ENCODE measurements at regions not wholly inside any gene's neighbourhood (a gene's known extent, or its start where the extent isn't known, plus 50 kb on each side); places are given as distances from the start of the nearest gene placed in this dataset.
"Not testable (repeated sequence)": the region's sequence is repeated elsewhere in the genome, so short reads cannot be mapped to it uniquely, and the experiment has no call there.

- in situ Hi-C loops (cut with HindIII; ENCODE audit: low sequenced_read_pairs): no loop called here
- DNase-seq (ENCODE audit: low spot score): no peak
Observed at GRCh38 chrX:121165930-121166359, 118.5 kb downstream of the GLUD2 start.

DNA sequence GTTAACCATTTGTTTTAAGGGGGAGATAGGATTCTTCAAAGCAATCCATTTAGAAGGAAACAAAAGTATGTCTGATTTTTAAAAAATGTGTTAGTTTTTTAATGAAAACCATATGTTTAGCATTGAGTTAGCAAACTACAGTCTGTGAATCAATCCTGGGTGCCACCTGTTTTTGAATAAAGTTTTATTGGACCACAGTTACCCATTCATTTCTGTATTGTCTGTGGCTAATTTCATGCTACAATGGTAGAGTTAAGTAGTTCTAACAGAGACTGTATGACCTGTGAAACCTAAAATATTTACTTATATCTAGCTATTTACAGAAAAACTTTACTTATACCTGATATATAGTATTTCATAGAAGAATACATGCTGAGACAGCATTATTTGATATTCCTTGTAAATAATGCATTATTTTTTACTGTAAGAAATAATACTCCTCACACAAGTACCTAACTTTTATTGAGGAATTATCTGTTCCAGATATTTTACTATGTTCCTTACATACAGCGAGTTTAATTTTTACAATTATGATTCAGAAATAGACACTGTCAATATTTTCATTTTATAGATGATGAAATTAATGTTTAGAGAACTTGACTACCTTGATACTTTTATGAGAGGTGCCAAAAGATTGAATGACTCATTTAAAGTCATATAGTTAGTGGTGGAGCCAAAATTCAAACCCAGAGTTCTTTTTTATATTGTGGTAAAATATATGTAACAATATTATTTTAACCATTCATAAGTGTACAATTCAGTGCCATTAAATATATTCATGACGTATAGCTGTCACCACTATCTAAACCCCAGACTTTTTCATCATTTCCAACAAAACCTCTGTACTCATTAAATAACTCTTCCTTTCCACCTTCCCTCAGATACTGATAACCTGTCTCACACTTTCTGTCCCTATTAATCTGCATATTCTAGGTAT is 122.0 kb downstream of the GLUD2 start:
- no peak for DNase-seq (ENCODE audit: low spot score)
- in situ Hi-C loops (cut with HindIII; ENCODE audit: low sequenced_read_pairs): no loop called here

- no peak for DNase-seq (ENCODE audit: low spot score)
- in situ Hi-C loops (cut with HindIII; ENCODE audit: low sequenced_read_pairs): no loop called here
Observed at GRCh38 chrX:121172703-121173102, 125.3 kb downstream of the GLUD2 start.

DNA sequence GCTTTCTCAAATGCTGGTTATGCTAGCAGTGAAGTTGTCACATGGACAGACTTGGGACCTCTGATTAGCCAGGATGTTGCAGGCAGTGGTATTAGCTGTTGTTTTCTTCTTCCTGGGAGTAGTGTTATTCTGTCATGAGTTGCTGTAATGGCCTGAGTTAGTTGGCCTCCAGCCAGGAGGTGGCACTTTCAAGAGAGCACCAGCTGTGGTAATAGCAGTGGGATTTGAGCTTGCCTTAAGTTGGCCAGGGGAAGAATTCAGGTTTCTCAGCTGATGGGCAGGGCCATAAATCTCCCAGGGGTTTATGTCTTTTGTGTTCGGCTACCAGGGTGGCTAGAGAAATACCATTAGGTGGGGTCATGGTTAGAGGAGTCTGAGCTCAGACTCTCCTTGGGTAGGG is 132.6 kb downstream of the GLUD2 start:
- no peak for DNase-seq (ENCODE audit: low spot score)
- in situ Hi-C loops (cut with HindIII; ENCODE audit: low sequenced_read_pairs): no loop called here

GRCh38 chrX:121191779-121192178 is 144.4 kb downstream of the GLUD2 start:
- in situ Hi-C loops (cut with HindIII; ENCODE audit: low sequenced_read_pairs): no loop called here
- DNase-seq (ENCODE audit: low spot score): no peak

DNA sequence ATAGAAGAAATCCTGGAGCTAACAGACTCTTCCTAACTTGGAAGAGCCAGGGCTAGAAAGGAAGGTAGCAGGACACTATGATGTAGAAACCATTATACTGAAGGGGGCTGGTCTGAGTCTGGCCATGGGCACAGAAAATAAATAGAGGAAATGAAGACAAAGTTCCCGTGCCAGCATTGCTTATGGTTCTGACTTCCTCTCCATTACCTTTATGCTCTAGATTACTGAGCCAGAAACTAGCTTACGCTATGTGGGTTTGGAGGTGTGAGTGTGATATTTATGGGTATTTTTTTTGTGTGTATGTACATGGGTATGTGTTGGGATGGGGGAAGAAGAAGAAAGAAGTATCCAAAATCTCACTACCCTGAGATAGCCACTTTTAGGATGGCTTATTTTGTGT is 148.3 kb downstream of the GLUD2 start:
- no peak for DNase-seq (ENCODE audit: low spot score)
- in situ Hi-C loops (cut with HindIII; ENCODE audit: low sequenced_read_pairs): no loop called here

DNA sequence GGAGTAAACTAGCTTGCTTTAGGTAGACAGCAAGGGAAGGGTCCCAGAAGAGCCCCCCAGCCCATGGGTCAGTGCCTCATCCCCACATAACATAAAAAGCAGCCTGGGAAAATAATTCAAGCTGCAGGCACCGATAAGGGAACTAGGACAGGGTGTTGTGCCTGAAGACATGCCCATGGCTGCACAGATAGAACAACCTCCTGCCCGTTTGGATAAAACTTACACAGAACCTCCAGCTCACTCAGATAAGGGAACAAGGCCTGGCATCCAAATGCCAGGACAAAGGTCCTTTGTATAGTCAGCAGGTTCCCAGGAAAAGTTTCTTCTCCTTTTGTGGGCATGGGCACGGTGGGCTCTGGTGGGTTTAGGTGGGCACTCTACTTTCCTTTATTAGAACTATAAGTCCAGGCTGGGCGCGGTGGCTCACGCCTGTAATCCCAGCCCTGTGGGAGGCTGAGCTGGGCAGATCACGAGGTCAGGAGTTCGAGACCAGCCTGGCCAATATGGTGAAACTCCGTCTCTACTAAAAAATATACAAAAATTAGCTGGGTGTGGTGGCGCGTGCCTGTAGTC is 149.5 kb downstream of the GLUD2 start:
- in situ Hi-C loops (cut with HindIII; ENCODE audit: low sequenced_read_pairs); DNase-seq (ENCODE audit: low spot score): not testable (repeated sequence)

GRCh38 chrX:121208563-121208962 is 161.2 kb downstream of the GLUD2 start:
- DNase-seq (ENCODE audit: low spot score): no peak
- in situ Hi-C loops (cut with HindIII; ENCODE audit: low sequenced_read_pairs): no loop called here

DNA sequence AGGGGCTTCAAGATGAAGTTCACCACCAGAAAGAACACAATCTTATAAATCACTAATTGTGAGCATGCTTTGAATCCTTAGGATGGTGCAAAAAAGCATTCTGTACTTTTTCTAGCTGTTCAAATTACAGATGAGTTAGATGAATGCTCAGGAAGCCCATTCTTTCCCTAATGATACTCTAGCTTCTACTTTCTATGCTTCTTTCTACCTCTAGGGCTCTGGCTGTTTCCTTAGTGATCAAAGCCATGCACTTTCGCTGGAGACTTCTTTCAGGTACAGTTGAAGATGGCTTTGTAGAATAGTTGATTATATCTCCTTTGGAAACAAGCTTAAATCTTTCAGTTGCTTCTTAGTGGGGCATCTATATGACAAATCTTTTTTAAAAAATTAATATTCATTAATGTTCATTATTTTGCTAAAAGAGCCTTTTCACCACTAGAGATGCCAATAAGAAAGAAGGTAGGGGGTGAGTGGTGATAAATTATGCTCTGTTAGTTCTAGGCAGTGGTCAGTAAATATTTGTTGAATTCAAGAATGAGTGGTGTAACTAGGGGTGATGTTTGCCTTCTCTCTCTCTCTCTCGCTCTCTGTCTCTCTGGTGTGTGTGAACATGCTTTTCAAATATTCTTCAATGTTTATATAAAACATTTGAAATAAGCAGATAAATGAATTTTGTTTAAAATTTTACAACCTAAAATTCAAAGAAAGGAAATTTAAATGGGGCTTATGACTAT is 169.4 kb downstream of the GLUD2 start:
- in situ Hi-C loops (cut with HindIII; ENCODE audit: low sequenced_read_pairs): no loop called here

GRCh38 chrX:121221322-121221977 is 174.0 kb downstream of the GLUD2 start:
- DNase-seq (ENCODE audit: low spot score): no peak
- in situ Hi-C loops (cut with HindIII; ENCODE audit: low sequenced_read_pairs): no loop called here

More for the DNA sequence above, 169.4 kb downstream of the GLUD2 start:
- DNase-seq (ENCODE audit: low spot score): no peak

DNA sequence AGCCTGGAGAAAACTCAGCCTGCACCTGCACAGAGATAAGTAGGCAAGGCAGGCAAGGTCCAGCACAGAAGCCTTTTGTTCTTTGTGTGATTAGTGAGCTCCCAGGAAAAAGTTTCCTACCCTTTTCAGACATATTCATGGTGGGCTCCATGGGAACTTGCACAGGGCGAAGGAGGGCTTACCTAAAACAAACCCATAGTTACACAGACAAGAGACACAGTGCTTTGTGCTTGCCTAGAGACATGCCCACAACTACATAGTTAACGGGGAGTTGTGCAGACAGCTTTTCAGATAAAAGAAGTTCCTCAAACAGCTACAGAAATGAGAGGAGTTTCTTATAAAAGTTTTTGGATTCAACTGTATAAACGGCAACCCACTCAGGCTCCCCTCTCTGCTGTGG is 180.5 kb downstream of the GLUD2 start:
- no peak for DNase-seq (ENCODE audit: low spot score)
- in situ Hi-C loops (cut with HindIII; ENCODE audit: low sequenced_read_pairs): no loop called here

- in situ Hi-C loops (cut with HindIII; ENCODE audit: low sequenced_read_pairs): no loop called here
Observed at GRCh38 chrX:121231566-121232358, 184.4 kb downstream of the GLUD2 start.

GRCh38 chrX:121236040-121236439 is 188.6 kb downstream of the GLUD2 start:
- no peak for DNase-seq (ENCODE audit: low spot score)
- in situ Hi-C loops (cut with HindIII; ENCODE audit: low sequenced_read_pairs): no loop called here

More at GRCh38 chrX:121231566-121232358, 184.4 kb downstream of the GLUD2 start:
- DNase-seq (ENCODE audit: low spot score): no peak

DNA sequence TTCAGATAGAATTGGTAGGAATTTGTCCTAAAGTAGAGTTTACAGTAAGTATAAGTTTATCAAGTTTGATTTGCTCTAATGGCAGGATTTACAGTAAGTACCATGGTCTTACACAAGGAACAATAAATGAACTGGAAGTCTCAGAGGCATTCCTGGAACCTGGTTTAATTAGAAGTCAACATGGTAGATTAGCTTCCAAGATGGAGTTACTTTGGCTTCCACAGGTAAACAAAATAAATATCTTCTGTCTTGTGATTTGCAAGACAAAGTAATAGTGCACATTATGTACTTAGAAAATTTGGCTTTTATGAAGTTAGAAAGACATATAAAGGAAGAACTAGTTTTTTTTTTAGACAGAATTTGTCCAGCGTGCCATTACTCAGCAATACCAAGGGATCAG is 190.7 kb downstream of the GLUD2 start:
- in situ Hi-C loops (cut with HindIII; ENCODE audit: low sequenced_read_pairs): no loop called here
- DNase-seq (ENCODE audit: low spot score): no peak

DNA sequence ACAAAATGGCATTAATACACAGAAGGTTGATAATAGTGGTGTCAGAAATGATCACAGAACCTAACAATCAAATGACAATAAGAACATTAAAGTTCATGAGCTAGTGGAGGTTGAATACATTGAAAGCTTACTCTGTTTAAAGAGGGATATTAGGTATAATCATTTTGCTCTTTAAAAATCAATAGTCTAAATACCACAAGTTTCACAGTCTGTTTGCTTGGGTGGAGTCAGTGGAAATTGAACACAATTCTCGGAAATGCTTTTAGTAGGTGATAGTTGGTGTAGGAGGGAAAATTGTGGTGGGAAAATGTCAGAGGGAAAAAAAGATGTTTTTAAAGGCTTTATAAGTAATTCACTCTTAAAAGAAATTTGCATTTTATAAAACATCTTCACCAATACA is 197.1 kb downstream of the GLUD2 start:
- in situ Hi-C loops (cut with HindIII; ENCODE audit: low sequenced_read_pairs): no loop called here
- no peak for DNase-seq (ENCODE audit: low spot score)

GRCh38 chrX:121245763-121246162 is 198.4 kb downstream of the GLUD2 start:
- in situ Hi-C loops (cut with HindIII; ENCODE audit: low sequenced_read_pairs): no loop called here
- no peak for DNase-seq (ENCODE audit: low spot score)

- DNase-seq (ENCODE audit: low spot score): no peak
- in situ Hi-C loops (cut with HindIII; ENCODE audit: low sequenced_read_pairs): no loop called here
Observed at GRCh38 chrX:121254336-121254735, 206.9 kb downstream of the GLUD2 start.

GRCh38 chrX:121256647-121257046 is 209.2 kb downstream of the GLUD2 start:
- in situ Hi-C loops (cut with HindIII; ENCODE audit: low sequenced_read_pairs): no loop called here

DNA sequence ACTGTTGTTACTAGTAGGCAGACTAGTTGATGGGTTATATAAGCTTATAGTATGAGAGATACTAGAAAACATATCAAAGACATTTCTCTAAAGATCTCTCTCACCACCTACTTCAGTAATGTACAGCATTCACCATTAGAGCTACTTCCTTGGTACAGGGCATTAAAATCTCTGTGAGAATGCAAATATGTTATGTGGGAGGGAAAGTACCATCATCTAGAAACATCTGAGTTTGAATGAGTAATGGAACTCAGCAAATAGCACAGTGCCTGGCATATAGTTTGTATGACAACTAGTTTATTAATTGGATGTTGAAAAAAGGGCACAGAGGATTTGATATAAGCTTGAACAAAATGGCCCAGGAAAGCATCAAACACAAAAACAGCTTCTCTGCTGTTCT is 211.1 kb downstream of the GLUD2 start:
- no peak for DNase-seq (ENCODE audit: low spot score)
- in situ Hi-C loops (cut with HindIII; ENCODE audit: low sequenced_read_pairs): no loop called here

More at GRCh38 chrX:121256647-121257046, 209.2 kb downstream of the GLUD2 start:
- no peak for DNase-seq (ENCODE audit: low spot score)
